ENCODE measurements at regions not wholly inside any gene's neighbourhood (a gene's known extent, or its start where the extent isn't known, plus 50 kb on each side); places are given as distances from the start of the nearest gene placed in this dataset.

GRCh38 chr13:73341748-73342147, 282.9 kb downstream of the KLF5 start:
- peak overlapping the region; percentile 14; the same call in 1 of the 2 replicates for H3K4ac ChIP-seq (ENCODE audit: low read depth, low read length)

More at GRCh38 chr13:73341748-73342147, 282.9 kb downstream of the KLF5 start:
- BruUV-seq (replicated peaks): no TSS peak
- peak; percentile 73 for ATAC-seq (ENCODE audit: low read depth)
- H3K4me2 ChIP-seq (ENCODE audit: low read depth, low read length): no peak overlapping the region
- H3K9ac ChIP-seq (ENCODE audit: low read depth, low read length): no peak overlapping the region
- no peak overlapping the region for H2AK9ac ChIP-seq (replicated peaks; ENCODE audit: low read depth, low read length, poor library complexity)
- no peak overlapping the region for H3K14ac ChIP-seq (replicated peaks; ENCODE audit: low read depth, low read length)
- H4K20me1 ChIP-seq (ENCODE audit: insufficient read depth, low read length): no peaks in the 10 kb centered on the region
- in situ Hi-C loops (cut with MboI; ENCODE audit: low sequenced_read_pairs): no loop called here
- H2AK5ac ChIP-seq (ENCODE audit: low read depth, low read length): peak overlapping the region; percentile 3; the same call in 1 of the 2 replicates
- no peaks in the 10 kb centered on the region for H3K36me3 ChIP-seq (ENCODE audit: control insufficient read depth, insufficient read depth, low read length)
- TF ChIP-seq NFE2L2 (IDR thresholded peaks at IDR 0.05; ENCODE audit: low read depth, low read length) (no peak), FOS (IDR thresholded peaks at IDR 0.05; ENCODE audit: low read depth, low read length) (peak; percentile 46), MAZ (IDR thresholded peaks at IDR 0.05; ENCODE audit: borderline replicate concordance, low read depth, low read length) (no peak)
- CTCF ChIA-PET: interaction anchor here (0.5 to 1.0 kb wide), 2 partner anchors 38 to 302 kb away, joined by 4 to 6 read pairs; no protein-coding TSS in a partner anchor
- peak overlapping the region in 1 of 2 experiments; percentile 11; a peak in 1 of 4 replicates for H4K8ac ChIP-seq (ENCODE audit: low read depth in 2 of 2, low read length in 2 of 2)
- no peak overlapping the region for H4K91ac ChIP-seq (ENCODE audit: insufficient read depth, low read depth, low read length)
- no peaks in the 10 kb centered on the region for H3K27me3 ChIP-seq (ENCODE audit: control insufficient read depth, insufficient read depth, low read length)
- H3K56ac ChIP-seq (ENCODE audit: extremely low read depth, insufficient read depth, low read length): no peak overlapping the region
- intact Hi-C loops (cut with micrococcal nuclease): no loop called here
- dilution Hi-C loops (cut with HindIII; ENCODE audit: low sequenced_read_pairs, unreplicated experiment): no loop called here
- peak overlapping the region; percentile 24 for H2AFZ ChIP-seq (replicated peaks; ENCODE audit: low read length, poor library complexity)
- H3K4me3 ChIP-seq (ENCODE audit: insufficient read depth, low read depth, low read length): no peak overlapping the region
- H2BK120ac ChIP-seq (ENCODE audit: low read depth, low read length): no peak overlapping the region
- H3K9me1 ChIP-seq (ENCODE audit: insufficient read depth, low read length): peaks cover 9% of the 10 kb centered on the region
- DNase-seq: peak; percentile 44
- 0 out of 2 replicates have a peak, but pooled peaks cover 1% of the 10 kb centered on the region for H3K9me3 ChIP-seq (ENCODE audit: control insufficient read depth, insufficient read depth, low read length)
- peak overlapping the region; percentile 56; the same call in 1 of the 3 replicates for H2BK15ac ChIP-seq (ENCODE audit: low read depth, low read length)
- POLR2A ChIA-PET (ENCODE audit: unreplicated experiment): no interaction called here
- 0 out of 2 replicates have a peak overlapping the region, but pooled peaks have one; percentile 8 for H2BK20ac ChIP-seq (ENCODE audit: low read depth, low read length)
- H3K27ac ChIP-seq (ENCODE audit: insufficient read depth, low read length): no peak overlapping the region
- no CpG with 5 or more reads among the region's 2 CpGs for WGBS, 2 experiments (ENCODE audit: extremely low coverage in 2 of 2, insufficient read length in 1 of 2)
- no peaks in the 10 kb centered on the region for H3K79me1 ChIP-seq (ENCODE audit: low read depth in 1 of 2, low read length in 2 of 2)
- no peak overlapping the region for H2BK5ac ChIP-seq (ENCODE audit: low read depth, low read length, poor library complexity, severe bottlenecking)
- H3K4me1 ChIP-seq (ENCODE audit: control insufficient read depth, insufficient read depth, low read length): no peaks in the 10 kb centered on the region
- no peak overlapping the region for H3K23ac ChIP-seq (ENCODE audit: low read depth, low read length)
- no peak overlapping the region for H3K18ac ChIP-seq (ENCODE audit: low read depth, low read length)
- H4K5ac ChIP-seq (ENCODE audit: low read depth, low read length): no peak overlapping the region
